Central memory CD4-positive, alpha-beta T cell (primary cell): ENCODE measurements at regions not wholly inside any gene's neighbourhood (a gene's known extent, or its start where the extent isn't known, plus 50 kb on each side); places are given as distances from the start of the nearest gene placed in this dataset.

Experiments
- DNase-seq: peaks from one replicate; pipeline ENCODE4 v3.0.0; 2022

GRCh38 chr15:62619526-62619925 lies 423.0 kb upstream of the TPM1 start:
- no peak for DNase-seq

DNA sequence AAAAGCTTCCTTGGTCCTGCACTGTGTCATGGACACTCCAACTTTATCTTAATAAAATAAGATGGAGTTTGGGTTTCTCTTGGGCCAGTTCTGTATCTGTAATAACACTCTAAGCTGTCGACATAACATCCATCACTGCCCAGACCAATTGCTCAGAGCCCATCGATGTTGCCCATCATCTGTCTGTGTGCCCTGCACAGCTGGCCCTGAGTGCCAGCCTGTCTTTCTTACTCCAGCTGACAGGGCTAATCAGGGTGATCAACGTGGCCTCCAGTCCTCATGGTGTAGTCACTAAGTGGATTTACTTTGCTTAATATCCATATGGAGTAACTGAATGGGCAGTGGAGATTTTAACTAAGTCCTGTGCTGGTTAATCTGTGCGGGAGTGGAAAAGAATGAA lies 419.8 kb upstream of the TPM1 start:
- no peak for DNase-seq

- DNase-seq = no peak
These were observed 417.8 kb upstream of the TPM1 start for GRCh38 chr15:62624547-62625378.

- DNase-seq = no peak
These were observed 417.0 kb upstream of the TPM1 start for GRCh38 chr15:62625429-62626033.

DNA sequence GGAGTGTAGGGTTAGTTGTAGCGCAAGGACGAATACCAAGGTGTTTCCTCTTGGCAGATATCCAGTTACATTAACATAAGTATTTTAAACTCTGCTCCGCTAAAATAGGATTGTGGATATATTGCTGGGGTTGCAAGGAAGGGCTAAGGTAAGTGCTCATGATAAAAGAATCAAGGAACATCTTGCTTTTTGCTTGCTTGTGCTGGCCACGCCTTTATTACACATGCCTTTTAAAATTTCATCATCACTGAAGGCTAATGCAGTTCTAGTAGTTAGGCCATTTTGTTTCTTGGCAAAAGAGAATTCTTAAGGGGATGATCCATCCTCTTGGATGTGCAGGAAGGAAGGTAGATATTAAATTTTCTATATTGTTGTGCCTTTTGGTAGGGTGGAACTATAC lies 415.6 kb upstream of the TPM1 start:
- DNase-seq = no peak

DNA sequence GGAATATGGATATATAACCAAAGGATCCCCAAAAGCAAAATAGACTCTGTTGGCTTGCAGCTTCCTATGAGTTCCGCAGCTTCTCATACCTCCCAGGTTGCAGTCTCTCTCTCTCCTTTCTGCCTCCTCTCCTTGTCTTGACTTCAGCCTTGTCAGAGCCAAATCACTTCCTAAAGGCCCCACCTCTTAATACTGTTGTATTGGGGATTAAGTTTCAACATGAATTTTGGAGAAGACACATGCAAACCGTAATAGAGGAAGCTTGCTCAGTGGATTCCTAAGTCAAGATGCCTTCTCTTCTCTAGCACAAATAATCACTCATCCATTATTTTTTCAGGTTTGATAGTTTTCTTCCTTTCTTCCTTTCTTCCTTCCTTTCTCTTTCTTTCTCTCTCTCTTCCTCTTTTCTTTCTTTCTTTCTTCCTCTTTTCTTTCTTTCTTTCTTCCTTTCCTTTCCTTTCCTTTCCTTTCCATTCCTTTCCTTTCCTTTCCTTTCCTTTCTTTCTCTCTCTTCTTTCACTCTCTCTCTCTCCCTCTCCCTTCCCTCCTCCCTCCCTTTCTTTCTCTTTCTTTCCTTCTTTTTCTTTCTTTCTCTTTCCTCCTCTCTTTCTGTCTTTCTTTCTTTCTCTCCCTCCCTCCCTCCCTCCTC lies 411.3 kb upstream of the TPM1 start:
- DNase-seq = no peak

GRCh38 chr15:62636823-62637573 lies 405.5 kb upstream of the TPM1 start:
- no peak for DNase-seq

DNA sequence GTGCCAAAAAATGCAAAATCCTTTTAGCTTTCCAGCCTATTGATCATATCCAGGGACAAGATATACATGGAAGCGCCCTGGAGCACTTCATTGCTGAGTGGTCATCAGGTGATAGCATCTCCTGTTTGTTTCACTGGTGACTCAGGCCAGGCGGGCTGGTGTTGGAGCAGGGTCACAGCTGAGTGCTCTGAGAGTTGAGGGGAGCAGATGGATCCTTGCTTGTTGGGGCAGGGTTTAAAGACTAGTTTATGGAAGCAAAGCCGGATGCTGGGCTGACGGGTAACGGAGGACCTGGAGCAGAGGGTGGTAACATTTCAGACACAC lies 405.0 kb upstream of the TPM1 start:
- no peak for DNase-seq

DNA sequence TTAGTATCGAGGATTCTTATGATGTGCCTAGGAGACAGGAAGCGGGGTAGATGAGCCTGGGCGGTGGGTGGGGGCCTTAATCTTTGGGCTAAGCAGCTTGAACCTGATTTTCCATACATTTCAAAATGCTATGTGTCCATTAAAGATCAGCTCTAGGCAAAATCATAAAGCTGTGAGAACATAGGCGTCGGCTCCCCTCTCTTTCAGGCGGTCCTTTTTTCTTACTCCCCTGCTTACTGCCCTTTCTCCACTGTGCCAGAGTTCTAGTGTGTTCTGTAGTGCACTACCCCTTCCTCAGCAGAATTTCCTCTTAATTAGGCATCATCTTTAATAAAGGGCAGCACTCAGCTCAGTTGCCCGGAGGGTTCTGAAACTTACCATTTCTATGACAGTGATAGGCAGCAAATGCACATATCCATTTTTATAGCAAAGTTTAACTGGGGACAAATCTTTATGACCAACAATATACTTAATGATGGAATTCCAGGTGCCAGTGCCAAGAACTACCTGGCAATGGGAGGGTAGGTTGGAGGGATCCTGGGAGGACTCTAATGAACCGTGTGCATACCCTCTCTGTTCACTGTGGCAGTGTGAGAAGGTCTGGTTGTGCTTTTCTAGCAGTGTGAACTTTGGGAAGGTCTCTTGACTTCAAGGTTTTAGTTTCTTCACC lies 404.5 kb upstream of the TPM1 start:
- DNase-seq = no peak

DNA sequence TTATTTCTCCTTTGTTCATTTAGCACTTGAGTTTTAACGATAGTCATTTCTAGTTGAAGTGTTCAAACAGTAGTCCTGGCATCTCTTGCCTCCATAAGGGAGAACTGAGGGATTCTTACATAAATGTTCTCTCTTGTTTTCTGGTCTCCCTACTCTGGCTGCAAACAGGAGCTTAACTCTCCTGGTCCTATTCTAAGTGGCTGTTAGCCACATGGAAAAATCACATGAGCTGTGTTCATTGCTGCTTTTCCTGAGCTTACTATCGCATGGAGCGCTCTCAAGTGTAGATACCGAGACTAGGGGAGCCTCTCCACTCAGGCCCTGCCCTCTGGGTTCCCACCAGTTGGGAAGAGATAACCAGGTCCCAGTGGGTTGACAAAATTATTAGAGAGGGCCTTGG lies 403.1 kb upstream of the TPM1 start:
- no peak for DNase-seq

- DNase-seq = no peak
These were observed 402.5 kb upstream of the TPM1 start for GRCh38 chr15:62639906-62640605.

GRCh38 chr15:62641825-62642224 lies 400.7 kb upstream of the TPM1 start:
- no peak for DNase-seq

- DNase-seq = no peak
These were observed 399.0 kb upstream of the TPM1 start for GRCh38 chr15:62643572-62643971.

DNA sequence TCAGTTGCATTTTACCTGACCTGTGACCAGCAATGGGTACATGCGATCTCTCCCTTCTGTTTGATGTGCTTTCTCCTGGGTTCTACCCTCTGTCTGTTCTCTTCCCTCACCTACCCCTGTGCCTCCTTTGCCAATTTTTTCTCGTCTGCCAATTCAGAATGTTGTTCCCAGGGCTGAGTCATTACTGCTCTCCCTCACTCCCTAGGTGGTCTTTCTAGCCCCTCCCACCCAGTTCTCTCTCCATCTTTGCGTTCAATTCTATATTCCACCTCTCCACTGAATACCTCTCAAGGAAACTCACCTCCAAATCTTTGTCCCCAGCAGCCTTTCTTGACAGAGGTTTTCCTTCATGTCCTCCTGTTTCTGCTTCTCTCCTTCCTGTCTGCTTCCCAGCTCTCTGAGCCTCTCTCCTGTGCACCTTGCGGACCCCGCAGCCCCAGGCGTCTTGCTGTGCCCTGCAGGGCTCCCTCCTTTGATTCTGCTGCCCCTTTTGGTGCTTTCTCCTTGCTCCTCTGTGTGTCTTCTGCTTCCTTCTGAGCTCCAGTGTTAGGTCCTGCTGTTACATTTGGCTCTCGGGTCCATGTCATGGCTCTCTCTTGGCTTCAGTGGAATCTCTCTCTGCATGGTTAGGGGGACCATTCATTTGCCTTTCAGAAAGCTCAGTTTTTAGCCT lies 398.2 kb upstream of the TPM1 start:
- DNase-seq = no peak

DNA sequence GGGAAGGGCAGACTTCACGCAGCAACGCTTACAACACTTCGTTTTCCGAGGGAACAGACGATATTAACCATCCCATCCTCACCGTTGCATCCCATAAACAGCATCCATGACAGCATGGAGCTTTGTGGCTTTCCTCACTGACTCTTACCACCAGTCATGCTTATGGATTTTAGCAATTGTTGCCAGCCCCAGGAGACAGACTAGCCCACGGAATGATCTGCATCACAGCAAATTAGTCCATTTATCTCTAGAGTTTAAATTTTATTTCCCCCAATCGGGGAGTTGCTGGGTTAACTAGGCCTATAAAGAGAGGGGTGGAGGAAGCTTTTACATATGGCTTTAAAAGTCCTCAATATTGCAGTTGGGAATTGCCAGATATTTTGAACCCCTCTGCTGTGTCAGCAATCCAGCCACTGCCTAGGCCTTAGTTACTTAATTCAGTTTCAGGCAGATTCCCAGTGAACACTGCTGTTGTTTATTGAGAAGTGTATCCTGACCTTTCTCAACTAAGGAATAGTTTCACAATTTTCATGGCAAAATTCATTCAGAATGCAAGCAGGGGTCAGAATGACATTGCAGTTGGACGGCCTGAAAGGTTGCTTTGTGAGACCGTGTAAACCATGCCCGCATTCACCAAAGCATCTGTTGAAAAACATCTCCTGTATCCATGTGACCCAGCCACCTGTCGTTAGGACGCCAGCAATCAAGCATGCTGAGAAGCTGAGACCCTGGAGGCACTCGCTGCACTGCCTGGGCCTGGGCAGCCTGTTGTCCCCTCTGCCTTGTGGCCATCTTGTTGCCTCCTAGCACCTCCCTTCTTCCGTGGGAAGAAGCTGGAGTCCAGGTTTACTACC lies 397.4 kb upstream of the TPM1 start:
- DNase-seq = no peak

- no peak for DNase-seq
These were observed 395.2 kb upstream of the TPM1 start for GRCh38 chr15:62647202-62647842.

- DNase-seq = no peak
These were observed 394.6 kb upstream of the TPM1 start for GRCh38 chr15:62647843-62648505.

DNA sequence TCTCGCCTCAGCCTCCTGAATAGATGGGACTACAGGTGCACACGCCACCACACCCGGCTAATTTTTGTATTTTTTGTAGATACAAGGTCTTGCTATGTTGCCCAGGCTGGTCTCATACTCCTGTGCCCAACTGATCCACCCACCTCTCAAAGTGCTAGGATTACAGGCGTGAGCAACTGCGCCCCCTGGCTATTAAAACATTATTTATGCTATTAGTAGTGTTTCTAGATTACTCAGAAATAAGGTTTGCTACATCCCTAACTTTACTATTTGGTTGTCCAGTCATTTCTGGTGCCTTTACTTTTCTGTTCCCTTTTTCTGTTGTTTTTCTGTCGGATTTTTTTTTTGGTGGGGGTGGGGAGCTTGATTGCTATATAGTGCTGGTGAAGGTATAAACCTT lies 393.6 kb upstream of the TPM1 start:
- no peak for DNase-seq

- no peak for DNase-seq
These were observed 392.6 kb upstream of the TPM1 start for GRCh38 chr15:62649793-62650420.
